ENCODE measurements at regions not wholly inside any gene's neighbourhood (a gene's known extent, or its start where the extent isn't known, plus 50 kb on each side); places are given as distances from the start of the nearest gene placed in this dataset.

- no peak overlapping the region for H3K4me3 ChIP-seq
- H3K27me3 ChIP-seq = no peaks in the 10 kb centered on the region
- DNase-seq = no peak
- no peaks in the 10 kb centered on the region for H3K36me3 ChIP-seq
- ATAC-seq (ENCODE audit: low FRiP score in 2 of 2) = peak in 1 of 2 donors; percentile 62
- no peaks in the 10 kb centered on the region for H3K9me3 ChIP-seq
- no peaks in the 10 kb centered on the region for H3K4me1 ChIP-seq
- TF ChIP-seq EP300 (IDR thresholded peaks at IDR 0.05) (no peak), CTCF (IDR thresholded peaks at IDR 0.05) (no peak), POLR2AphosphoS5 (IDR thresholded peaks at IDR 0.05) (no peak), POLR2A (IDR thresholded peaks at IDR 0.05) (no peak)
- H3K27ac ChIP-seq = no peak overlapping the region
Measured at GRCh38 chr4:137310166-137310565, 222.1 kb downstream of the PCDH18 start.

DNA sequence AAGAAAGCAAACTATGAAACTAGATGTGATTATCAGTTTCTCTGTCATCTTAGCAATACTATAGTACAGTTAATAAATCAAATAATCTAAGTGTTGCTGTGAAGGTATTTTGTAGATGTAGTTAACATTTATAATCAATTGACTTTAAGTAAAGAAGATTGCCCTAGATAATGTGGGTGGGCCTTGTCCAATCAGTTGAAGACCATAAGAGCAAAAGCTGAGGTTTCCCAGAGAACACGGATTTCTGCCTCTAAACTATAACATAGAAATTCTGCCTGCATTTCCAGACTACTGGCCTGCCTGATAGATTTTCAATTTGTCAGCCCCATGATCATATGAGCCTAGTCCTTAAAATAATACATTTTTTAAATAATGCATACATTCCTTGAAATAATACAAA, 222.9 kb downstream of the PCDH18 start:
- no peak overlapping the region for H3K4me3 ChIP-seq
- TF ChIP-seq POLR2AphosphoS5 (IDR thresholded peaks at IDR 0.05) = no peak
- TF ChIP-seq POLR2A (IDR thresholded peaks at IDR 0.05) = no peak
- no peak for TF ChIP-seq CTCF (IDR thresholded peaks at IDR 0.05)
- TF ChIP-seq EP300 (IDR thresholded peaks at IDR 0.05) = no peak
- no peak for DNase-seq
- H3K9me3 ChIP-seq = no peaks in the 10 kb centered on the region
- ATAC-seq (ENCODE audit: low FRiP score in 2 of 2) = no peak
- H3K27me3 ChIP-seq = no peaks in the 10 kb centered on the region
- H3K36me3 ChIP-seq = no peaks in the 10 kb centered on the region
- WGBS, 2 donors = 96 to 100% methylated on average over 1 of the region's 1 CpG
- no peaks in the 10 kb centered on the region for H3K4me1 ChIP-seq
- no peak overlapping the region for H3K27ac ChIP-seq

GRCh38 chr4:137307806-137308205, 224.5 kb downstream of the PCDH18 start:
- no peak overlapping the region for H3K27ac ChIP-seq
- peak in 1 of 2 donors; percentile 69 for ATAC-seq (ENCODE audit: low FRiP score in 2 of 2)
- H3K4me3 ChIP-seq = no peak overlapping the region
- no peaks in the 10 kb centered on the region for H3K4me1 ChIP-seq
- H3K36me3 ChIP-seq = no peaks in the 10 kb centered on the region
- H3K27me3 ChIP-seq = no peaks in the 10 kb centered on the region
- no peak for TF ChIP-seq POLR2A (IDR thresholded peaks at IDR 0.05)
- TF ChIP-seq POLR2AphosphoS5 (IDR thresholded peaks at IDR 0.05) = no peak
- TF ChIP-seq EP300 (IDR thresholded peaks at IDR 0.05) = no peak
- TF ChIP-seq CTCF (IDR thresholded peaks at IDR 0.05) = no peak
- H3K9me3 ChIP-seq = no peaks in the 10 kb centered on the region
- no peak for DNase-seq

DNA sequence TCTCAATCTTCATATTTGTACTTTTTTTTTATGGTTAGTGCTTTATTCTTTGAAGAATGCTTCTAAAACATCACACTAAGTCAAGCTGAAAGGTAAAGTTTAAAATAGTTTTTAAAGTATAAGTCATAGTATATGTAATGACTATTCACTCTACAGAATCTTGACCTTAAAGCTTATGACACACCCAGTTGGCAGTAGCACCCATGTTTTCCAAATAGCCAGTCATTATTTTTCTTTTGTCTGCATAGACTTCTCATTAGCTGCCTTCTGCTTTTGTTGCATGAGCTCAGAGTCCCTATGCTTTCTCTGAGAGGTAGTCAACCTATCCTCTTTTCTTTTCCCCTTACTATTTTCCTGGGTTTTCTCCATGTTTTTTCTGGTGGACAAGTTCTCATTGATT, 231.5 kb downstream of the PCDH18 start:
- no peak for ATAC-seq (ENCODE audit: low FRiP score in 2 of 2)
- no peaks in the 10 kb centered on the region for H3K9me3 ChIP-seq
- H3K4me3 ChIP-seq = no peak overlapping the region
- DNase-seq = no peak
- H3K4me1 ChIP-seq = no peaks in the 10 kb centered on the region
- no peak for TF ChIP-seq EP300 (IDR thresholded peaks at IDR 0.05)
- TF ChIP-seq POLR2A (IDR thresholded peaks at IDR 0.05) = no peak
- TF ChIP-seq POLR2AphosphoS5 (IDR thresholded peaks at IDR 0.05) = no peak
- TF ChIP-seq CTCF (IDR thresholded peaks at IDR 0.05) = no peak
- H3K27me3 ChIP-seq = no peaks in the 10 kb centered on the region
- no peaks in the 10 kb centered on the region for H3K36me3 ChIP-seq
- H3K27ac ChIP-seq = no peak overlapping the region

GRCh38 chr4:137299281-137299680, 233.0 kb downstream of the PCDH18 start:
- Histone ChIP-seq H3K36me3 (no peaks in the 10 kb centered on the region), H3K27ac (no peak overlapping the region), H3K4me3 (no peak overlapping the region), H3K9me3 (no peaks in the 10 kb centered on the region), H3K4me1 (no peaks in the 10 kb centered on the region), H3K27me3 (no peaks in the 10 kb centered on the region)
- ATAC-seq (ENCODE audit: low FRiP score in 2 of 2) (no peak), DNase-seq (no peak)
- TF ChIP-seq POLR2AphosphoS5 (IDR thresholded peaks at IDR 0.05) (no peak), POLR2A (IDR thresholded peaks at IDR 0.05) (no peak), EP300 (IDR thresholded peaks at IDR 0.05) (no peak), CTCF (IDR thresholded peaks at IDR 0.05) (no peak)
- WGBS, 2 donors = 88 to 90% methylated on average over 1 of the region's 1 CpG
